GM21528 (cell line): ENCODE measurements at regions not wholly inside any gene's neighbourhood (a gene's known extent, or its start where the extent isn't known, plus 50 kb on each side); places are given as distances from the start of the nearest gene placed in this dataset.

Experiments used
- ATAC-seq: cut with Tn5 transposase; IDR thresholded peaks from one replicate; pipeline ENCODE4 v1.9.1; 2021; ENCODE audit warnings: mild to moderate bottlenecking, moderate library complexity; ENCODE audit not compliant: unreplicated experiment, low FRiP score

DNA sequence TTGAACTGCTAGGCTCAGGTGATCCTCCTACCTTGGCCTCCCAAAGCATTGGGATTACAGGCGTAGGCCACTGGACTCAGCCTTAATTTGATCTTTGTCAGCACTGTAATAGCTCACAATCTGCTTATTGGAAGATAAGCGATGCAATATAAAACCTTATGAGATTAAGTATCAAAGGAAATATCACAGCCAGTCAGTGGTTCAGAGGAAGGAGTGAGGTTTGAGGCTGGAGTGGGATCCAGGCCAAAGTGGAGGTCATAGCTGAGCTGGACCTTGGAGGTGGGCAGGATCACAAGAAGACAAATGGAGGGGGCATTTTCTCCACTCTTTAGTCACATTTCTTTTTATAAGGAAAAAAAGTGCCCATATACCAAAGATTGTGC lies 228.5 kb downstream of the RHOU start:
- ATAC-seq, result no peak

DNA sequence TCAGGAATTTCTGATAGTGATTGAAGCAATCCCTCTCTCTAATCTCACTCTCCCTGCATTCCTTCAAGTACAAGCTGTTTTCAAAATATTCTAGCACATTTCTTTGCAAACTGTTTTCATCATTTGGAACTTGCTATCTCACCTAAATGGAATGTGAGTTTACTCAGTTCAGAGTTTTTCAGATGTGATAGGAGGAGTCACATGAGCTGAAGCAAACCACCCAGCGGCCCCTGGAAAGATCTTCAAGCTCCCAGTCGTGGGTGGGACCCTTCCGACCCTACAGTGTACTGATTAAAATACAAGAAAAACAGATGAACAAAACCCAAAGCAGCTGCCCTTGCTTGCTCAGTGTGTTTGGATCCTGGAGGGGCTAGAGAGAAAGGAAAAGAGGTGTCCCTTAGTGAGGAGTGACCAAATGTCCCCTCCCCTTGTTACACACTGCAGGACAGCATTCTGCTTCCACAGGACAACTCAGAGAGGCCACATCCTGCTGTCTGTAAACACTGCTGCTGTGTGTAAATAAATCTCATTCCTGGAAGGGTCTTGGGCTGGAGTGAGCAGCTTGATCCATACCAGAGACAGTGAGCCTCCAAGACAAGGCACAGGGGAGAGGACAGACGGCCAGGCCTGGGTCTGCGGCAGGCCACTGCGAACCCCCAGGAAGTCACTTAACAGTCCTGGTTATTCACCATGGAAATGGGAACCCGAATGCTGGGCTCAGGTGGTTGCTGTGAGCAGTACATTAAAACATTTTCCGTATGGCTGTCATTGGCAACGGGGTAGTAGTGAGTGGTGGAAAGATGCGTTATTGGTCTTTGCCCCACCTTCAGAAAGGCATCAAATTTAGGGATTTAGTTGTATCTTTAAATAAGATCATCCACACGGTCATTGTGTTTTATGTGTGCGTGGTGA lies 229.2 kb downstream of the RHOU start:
- ATAC-seq, result no peak

DNA sequence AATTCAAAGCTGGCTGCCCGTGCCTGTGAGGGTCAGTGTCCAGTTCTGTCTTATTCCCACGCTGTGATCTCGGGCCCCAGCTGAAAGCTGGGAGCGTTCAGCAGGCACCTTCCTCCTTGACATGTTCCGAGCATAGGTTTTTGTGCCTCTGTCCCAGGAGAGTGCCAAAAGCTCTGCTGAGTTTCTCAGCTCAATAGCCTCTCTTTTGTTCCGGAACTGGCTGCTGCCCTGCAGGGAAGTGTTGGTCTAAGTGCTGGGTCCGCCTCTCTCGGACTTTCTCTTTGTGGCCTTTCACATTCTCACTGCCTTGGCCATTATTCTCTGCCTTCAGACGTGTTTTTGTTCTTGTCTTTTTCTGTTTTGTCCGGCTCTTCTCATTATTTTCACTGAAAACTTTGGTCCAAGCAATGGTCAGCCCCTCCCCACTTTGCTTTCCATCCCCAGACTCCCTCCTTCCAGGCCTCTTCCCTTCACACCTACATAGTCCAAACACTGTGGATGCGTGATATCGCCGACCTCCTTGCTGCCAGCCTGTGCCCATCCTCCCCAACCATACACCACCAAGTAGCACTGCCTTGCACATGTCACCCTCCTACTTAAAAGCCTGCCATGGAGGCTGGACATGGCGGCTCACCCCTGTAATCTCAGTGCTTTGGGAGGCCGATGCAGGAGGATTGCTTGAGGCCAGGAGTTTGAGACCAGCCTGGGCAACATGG lies 233.8 kb downstream of the RHOU start:
- no peak for ATAC-seq

DNA sequence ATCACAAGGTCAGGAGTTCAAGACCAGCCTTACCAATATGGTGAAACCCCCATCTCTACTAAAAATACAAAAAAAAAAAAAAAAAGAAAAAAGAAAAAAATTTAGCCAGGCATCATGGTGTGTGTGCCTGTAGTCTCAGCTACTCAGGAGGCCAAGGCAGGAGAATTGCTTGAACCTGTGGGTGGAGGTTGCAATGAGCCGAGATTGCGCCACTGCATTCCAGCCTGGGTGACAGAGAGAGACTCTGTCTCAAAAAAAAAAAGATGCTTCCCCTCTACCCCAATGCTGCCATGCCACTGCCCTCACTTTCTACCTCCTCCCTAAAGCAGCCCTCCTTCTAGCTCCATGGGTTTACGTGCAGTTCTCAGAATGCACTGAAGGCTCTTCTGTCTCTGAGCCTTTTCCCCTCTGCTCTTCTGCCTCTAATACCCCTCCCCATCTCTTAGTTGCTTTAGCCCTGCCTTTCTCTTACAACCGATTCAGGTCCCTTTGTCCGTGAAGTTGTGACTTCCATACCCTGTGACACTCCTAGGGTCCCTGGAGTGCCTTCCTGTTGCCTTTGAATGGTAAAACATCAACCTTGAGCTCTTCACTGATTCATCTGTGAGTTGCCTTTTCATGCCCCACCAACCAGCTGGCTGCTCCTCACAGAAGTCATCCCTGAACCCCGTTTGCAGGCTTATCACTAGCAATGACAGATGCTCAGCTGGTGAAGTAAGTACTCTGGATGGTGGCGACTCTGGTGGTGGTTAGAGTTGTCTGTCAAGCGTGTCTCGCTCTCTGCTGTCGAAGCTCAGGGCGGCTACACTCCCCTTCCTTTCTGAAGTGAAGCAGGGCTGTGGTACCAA lies 234.9 kb downstream of the RHOU start:
- ATAC-seq, result no peak

DNA sequence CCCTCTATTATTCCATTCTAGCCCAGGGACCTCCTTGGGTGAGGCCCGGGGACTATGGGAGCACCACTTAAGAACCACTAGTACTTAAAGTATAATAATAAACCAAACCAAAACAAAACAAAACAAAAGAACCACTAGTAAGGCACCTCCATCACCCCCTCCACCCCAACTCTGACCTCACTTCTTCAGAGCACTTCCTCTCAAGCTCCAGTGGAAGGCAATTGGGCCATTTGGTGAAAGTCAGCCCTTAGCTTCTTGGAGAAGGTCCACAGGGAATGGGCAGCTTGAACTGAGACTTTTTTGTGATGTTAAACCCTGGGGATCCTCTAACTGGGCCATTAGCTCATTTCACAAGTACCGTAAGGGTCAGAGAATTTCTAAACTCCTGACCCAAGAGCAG lies 237.3 kb downstream of the RHOU start:
- no peak for ATAC-seq

GRCh38 chr1:228974273-228974672 lies 239.0 kb downstream of the RHOU start:
- no peak for ATAC-seq

DNA sequence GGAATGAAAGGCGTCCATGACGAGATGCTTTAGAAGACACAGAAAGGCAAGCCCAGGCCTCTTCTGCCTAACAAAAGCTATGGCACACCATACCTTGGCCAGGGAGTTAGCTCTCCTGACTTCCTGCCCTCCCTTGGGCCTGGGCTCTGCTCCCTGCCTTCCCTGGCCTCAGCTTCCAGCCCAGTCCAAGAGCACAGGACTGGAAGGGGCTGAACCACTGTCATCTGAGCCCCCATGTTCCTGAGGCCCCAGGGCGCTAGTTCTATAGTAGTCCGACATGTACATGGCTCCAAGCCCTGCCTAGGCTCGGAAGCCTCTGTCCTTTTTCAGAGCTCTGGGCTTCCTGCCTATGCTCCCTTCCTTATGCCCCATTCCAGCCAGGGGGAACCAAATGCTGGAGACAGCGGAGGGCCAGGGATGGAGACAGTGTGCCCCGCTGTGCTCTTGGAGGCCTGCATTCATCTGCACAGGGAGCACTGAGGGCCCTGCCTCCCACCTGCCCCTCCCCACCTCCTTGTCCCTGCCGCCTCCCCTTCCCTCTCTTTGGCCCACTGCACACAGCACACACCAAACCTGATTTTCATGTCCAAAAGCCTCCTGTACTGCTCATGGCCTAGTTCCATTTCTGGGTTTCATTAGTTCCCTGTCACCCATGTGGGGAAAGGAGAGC lies 240.1 kb downstream of the RHOU start:
- ATAC-seq, result no peak

GRCh38 chr1:228976316-228976715 lies 241.0 kb downstream of the RHOU start:
- no peak for ATAC-seq

DNA sequence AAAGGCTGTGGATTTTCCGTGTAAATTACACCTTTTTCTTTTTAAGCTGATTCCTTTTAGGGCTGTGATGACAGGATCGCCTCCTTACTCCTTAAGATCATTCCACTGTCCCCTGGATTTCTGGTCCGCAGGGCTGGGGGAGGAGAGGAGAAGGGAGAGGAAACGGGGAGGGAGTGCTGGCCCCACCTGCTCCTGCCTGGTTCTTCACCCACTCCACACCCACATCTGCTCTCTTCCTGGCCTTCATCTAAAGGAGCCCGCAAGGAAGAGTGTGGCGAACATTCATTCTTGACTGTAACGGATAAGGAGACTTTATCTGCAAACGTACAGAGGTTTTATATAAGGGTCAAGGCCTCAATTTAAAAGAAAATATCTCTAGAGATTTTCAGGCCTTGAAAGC lies 242.0 kb downstream of the RHOU start:
- ATAC-seq, result no peak

- ATAC-seq, result no peak
These were observed 242.5 kb downstream of the RHOU start for GRCh38 chr1:228977741-228978140.

DNA sequence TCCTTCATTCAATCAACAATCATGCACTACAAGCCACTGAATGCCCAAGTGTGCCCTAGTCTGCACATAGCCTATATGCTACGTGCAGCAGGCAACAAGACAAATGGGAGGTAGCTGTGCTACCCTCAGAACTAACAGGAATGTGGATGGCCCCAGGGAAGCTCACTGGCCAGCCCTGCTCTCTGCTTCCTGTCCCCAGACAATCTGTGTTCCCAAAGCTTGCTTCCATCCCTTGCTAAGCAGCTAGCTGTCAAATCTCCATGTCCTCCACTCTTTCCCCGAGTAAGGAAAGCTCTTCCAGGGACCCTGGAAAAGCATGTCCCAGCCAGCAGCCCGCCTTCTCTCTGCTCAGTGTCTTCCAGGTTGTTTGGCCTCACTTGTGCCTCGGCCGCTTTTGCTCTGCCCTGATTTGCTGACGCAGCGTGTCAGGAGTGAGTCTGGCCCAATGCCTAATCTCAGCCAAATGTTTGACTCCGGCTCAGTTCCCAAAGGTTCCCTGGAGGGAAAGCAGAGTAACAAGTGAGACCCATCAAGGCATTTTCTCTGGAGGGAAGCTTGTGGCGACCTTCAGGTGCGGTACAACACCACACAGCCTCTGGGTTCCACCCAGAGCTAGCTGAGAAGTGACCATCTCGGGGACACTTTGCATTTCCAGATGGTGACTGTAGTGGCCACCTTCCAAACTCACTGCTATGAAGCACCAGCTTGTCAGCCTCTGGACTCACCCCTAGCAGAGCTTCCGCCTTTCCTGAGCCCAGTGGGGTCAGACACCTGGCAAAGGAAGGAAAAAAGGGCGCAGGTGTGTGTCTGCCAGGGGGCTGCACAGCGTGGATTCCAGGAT lies 243.4 kb downstream of the RHOU start:
- no peak for ATAC-seq

DNA sequence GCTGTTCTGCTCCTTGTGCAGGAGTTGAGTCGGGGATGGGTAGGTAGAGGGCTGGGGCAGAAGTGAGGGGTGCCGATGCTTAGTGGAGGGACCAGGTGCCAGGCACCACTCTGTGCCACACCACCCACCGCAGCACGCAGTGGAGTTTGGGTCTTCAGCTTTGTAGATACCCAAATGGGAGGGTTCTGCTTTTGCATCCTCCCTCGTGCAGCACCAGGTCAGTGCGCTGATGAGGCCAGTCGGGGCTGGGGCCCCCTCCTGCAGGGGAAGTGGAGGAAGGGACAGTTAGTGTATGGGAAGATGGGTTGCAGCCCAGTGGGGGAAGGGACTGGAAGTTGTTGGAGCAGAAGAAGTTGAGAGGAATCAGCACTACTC lies 244.0 kb downstream of the RHOU start:
- no peak for ATAC-seq

GRCh38 chr1:228979774-228980173 lies 244.5 kb downstream of the RHOU start:
- ATAC-seq, result no peak

- ATAC-seq, result no peak
These were observed 245.1 kb downstream of the RHOU start for GRCh38 chr1:228980232-228980937.

GRCh38 chr1:228982637-228983036 lies 247.4 kb downstream of the RHOU start:
- ATAC-seq, result no peak

- ATAC-seq, result no peak
These were observed 248.0 kb downstream of the RHOU start for GRCh38 chr1:228983231-228983660.

DNA sequence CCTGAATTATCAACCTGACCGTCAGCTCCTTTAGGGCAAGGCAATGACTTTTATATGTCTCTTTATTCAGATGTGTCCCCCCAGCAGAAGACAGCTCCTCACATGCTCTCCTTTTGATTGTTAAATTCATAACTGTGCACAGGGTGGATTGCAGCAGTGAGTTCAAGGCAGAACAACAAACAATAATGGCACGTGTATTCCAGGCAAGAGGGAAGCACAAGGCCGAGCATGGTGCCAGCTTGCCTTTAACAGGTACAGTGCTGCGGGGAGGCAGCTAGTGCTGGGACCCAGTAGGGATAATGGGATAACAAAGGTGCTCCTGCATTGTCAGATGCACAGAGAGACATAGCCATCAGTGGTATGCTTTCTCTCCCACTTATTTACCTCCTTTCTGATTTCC lies 248.4 kb downstream of the RHOU start:
- ATAC-seq, result no peak

DNA sequence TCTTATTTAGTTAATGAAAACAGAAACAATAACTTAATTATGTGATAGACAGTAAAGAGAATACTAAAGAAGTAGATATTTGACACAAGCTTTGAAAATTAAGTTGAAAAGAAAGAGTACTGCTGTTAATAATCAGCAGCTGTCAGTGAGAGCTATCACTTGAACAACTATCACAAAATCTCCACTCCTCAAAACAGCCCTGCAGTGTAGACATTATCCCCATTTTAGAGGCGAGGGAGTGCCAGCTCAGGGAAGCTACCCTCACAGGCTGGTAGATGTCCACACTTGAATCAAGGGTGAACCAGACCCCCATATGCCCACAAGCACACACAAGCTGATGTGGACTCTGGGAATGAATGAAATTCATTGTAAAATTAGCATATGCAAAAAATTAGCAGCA lies 248.8 kb downstream of the RHOU start:
- ATAC-seq, result no peak
